C4-2B (cell line): ENCODE measurements at regions not wholly inside any gene's neighbourhood (a gene's known extent, or its start where the extent isn't known, plus 50 kb on each side); places are given as distances from the start of the nearest gene placed in this dataset.

ENCODE experiments used
- CTCF ChIP-seq: fragments of 450-650 bp; conservative IDR thresholded peaks from 2 replicates; pipeline ENCODE4 v1.5.1; 2017; ENCODE audit warnings: mild to moderate bottlenecking
- ZFX ChIP-seq: fragments of 450-650 bp; IDR thresholded peaks from 2 replicates; pipeline ENCODE4 v1.6.1; 2017

GRCh38 chr5:2410451-2410850 lies 341.0 kb downstream of the IRX2 start:
- TF ChIP-seq CTCF (no peak), ZFX (no peak)
